ENCODE measurements at regions not wholly inside any gene's neighbourhood (a gene's known extent, or its start where the extent isn't known, plus 50 kb on each side); places are given as distances from the start of the nearest gene placed in this dataset.

DNA sequence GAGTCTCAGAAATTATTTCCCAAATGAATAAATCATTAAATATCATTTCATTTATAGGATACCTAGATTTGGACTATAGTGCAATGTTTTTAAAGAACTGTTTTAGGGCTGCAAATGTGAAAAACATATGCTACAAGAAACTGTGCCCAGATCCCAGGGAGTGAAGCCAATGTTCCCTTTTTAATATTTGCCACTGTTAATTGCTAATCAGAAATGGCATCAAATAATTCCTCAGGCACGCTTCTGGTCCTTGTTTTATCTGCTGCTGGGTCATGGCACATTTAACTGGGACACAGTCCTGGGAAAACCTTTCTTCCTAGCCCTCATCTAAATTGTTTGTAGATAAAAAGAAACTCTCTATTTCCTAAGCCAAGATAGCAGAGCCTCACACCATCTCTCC, 79.3 kb upstream of the CNTNAP4 start:
- TF ChIP-seq POLR2AphosphoS5 (IDR thresholded peaks at IDR 0.05; ENCODE audit: insufficient read depth in 1 of 2, low read depth in 1 of 2) (no peak), POLR2A (IDR thresholded peaks at IDR 0.05) (no peak)
- TF ChIP-seq, protein P1, sequence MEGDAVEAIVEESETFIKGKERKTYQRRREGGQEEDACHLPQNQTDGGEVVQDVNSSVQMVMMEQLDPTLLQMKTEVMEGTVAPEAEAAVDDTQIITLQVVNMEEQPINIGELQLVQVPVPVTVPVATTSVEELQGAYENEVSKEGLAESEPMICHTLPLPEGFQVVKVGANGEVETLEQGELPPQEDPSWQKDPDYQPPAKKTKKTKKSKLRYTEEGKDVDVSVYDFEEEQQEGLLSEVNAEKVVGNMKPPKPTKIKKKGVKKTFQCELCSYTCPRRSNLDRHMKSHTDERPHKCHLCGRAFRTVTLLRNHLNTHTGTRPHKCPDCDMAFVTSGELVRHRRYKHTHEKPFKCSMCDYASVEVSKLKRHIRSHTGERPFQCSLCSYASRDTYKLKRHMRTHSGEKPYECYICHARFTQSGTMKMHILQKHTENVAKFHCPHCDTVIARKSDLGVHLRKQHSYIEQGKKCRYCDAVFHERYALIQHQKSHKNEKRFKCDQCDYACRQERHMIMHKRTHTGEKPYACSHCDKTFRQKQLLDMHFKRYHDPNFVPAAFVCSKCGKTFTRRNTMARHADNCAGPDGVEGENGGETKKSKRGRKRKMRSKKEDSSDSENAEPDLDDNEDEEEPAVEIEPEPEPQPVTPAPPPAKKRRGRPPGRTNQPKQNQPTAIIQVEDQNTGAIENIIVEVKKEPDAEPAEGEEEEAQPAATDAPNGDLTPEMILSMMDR (IDR thresholded peaks at IDR 0.05), result no peak
- H3K4me1 ChIP-seq, result peaks cover 16% of the 10 kb centered on the region
- H3K4me3 ChIP-seq, result no peak overlapping the region
- no peak overlapping the region for H3K27ac ChIP-seq
- no peaks in the 10 kb centered on the region for H3K27me3 ChIP-seq
- H3K36me3 ChIP-seq, result no peaks in the 10 kb centered on the region
- intact Hi-C loops (cut with DNase I), result no loop called here
- H3K9me3 ChIP-seq, result no peaks in the 10 kb centered on the region
- DNase-seq (ENCODE audit: extremely low spot score in 2 of 2), result no peak

DNA sequence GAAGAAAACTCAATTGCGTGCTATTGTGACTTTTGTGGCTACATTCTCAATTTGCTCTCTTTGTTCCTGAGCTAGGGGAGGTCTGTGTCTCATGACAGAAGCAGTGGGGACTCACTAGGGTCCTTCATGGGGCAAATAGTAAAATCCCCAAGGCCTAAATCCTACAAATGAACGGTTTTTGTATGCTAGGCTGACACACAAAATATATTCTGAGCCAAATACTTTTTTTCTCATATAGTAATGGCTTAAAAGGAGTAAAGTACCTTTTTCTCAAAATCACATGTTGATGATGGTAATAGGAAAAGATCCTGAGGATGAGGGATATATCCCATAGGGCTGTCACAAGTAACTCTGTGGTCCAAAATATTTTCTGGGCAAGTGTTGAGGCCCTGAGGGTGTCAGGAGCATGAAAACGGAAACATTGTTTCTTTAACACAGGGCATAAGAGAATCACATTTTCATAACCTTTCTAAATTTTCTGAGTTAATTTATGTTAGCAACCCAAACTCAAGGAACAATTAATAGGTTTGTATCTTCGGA, 77.5 kb upstream of the CNTNAP4 start:
- no peaks in the 10 kb centered on the region for H3K36me3 ChIP-seq
- no peaks in the 10 kb centered on the region for H3K27me3 ChIP-seq
- no peak for DNase-seq (ENCODE audit: extremely low spot score in 2 of 2)
- intact Hi-C loops (cut with DNase I), result no loop called here
- H3K4me1 ChIP-seq, result peaks cover 4% of the 10 kb centered on the region
- no peaks in the 10 kb centered on the region for H3K9me3 ChIP-seq
- H3K27ac ChIP-seq, result no peak overlapping the region
- TF ChIP-seq, protein P1 (IDR thresholded peaks at IDR 0.05), result no peak
- TF ChIP-seq POLR2A (IDR thresholded peaks at IDR 0.05) (no peak), POLR2AphosphoS5 (IDR thresholded peaks at IDR 0.05; ENCODE audit: insufficient read depth in 1 of 2, low read depth in 1 of 2) (no peak)
- no peak overlapping the region for H3K4me3 ChIP-seq

DNA sequence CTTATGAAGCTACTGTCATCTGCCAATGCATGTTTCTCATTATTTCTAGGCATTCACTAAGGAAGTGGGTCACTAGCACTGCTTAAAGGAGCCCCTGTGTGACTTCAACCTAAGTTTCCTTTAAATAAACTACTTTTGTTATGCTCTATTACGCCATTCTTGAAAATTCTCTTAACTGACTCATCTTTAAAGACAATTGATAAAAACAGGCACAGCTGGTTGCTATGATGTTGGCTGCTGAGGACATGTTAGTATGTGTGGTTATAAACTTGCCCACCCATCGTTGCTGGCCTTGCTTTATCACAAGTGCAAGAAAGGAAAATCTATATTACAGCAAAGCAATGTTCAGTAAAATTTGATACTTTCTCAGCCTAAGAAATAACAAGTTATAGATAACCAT, 75.8 kb upstream of the CNTNAP4 start:
- TF ChIP-seq POLR2A (IDR thresholded peaks at IDR 0.05) (no peak), POLR2AphosphoS5 (IDR thresholded peaks at IDR 0.05; ENCODE audit: insufficient read depth in 1 of 2, low read depth in 1 of 2) (no peak)
- TF ChIP-seq, protein P1 (IDR thresholded peaks at IDR 0.05), result no peak
- H3K4me3 ChIP-seq, result no peak overlapping the region
- DNase-seq (ENCODE audit: extremely low spot score in 2 of 2), result no peak
- no peaks in the 10 kb centered on the region for H3K27me3 ChIP-seq
- intact Hi-C loops (cut with DNase I), result no loop called here
- H3K4me1 ChIP-seq, result no peaks in the 10 kb centered on the region
- H3K36me3 ChIP-seq, result no peaks in the 10 kb centered on the region
- no peaks in the 10 kb centered on the region for H3K9me3 ChIP-seq
- no peak overlapping the region for H3K27ac ChIP-seq

DNA sequence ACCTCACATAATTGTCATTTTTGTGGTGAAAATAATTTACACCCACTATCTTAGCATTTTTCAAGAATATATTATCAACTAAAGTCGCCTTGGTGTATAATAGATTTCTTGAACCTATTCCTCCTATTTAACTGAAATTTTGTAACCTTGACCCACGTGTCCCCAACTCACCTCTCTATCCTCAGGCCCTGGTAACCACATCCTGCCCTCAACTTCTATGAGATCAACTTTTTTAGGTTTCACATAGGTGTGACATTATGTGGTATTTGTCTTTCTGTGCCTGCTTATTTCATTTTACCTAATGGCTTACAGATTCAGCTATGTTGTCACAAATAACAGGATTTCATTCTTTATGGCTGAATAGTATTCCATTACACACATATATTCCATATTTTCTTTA, 73.0 kb upstream of the CNTNAP4 start:
- intact Hi-C loops (cut with DNase I), result no loop called here
- TF ChIP-seq, protein P1 (IDR thresholded peaks at IDR 0.05), result no peak
- TF ChIP-seq POLR2A (IDR thresholded peaks at IDR 0.05) (no peak), POLR2AphosphoS5 (IDR thresholded peaks at IDR 0.05; ENCODE audit: insufficient read depth in 1 of 2, low read depth in 1 of 2) (no peak)
- H3K4me3 ChIP-seq, result no peak overlapping the region

DNA sequence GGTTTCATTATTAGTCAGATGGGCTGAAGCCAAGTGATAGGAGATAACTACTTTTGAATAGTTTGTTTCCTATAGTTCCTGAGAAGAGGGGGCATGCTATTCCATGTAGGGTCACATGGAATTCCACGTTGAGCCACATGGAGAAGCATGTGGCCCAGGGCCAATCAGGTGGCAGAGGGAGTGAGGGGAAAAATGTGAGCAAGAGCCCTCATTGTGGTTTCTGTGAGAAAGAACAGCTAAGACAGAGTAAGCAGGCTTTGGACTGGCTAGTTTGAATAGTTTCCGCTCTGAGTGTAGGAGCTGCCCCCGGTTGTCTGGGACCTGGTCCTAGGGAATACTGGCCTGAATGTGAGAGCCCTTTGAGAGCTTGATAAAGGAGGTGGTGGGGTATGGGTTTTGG, 69.9 kb upstream of the CNTNAP4 start:
- no peaks in the 10 kb centered on the region for H3K27me3 ChIP-seq
- no peaks in the 10 kb centered on the region for H3K36me3 ChIP-seq
- intact Hi-C loops (cut with DNase I), result no loop called here
- DNase-seq (ENCODE audit: extremely low spot score in 2 of 2), result no peak
- TF ChIP-seq, protein P1 (IDR thresholded peaks at IDR 0.05), result no peak
- TF ChIP-seq POLR2AphosphoS5 (IDR thresholded peaks at IDR 0.05; ENCODE audit: insufficient read depth in 1 of 2, low read depth in 1 of 2) (no peak), POLR2A (IDR thresholded peaks at IDR 0.05) (no peak)
- H3K4me1 ChIP-seq, result no peaks in the 10 kb centered on the region
- no peak overlapping the region for H3K27ac ChIP-seq
- H3K9me3 ChIP-seq, result no peaks in the 10 kb centered on the region
- H3K4me3 ChIP-seq, result no peak overlapping the region

More for the DNA sequence above, 73.0 kb upstream of the CNTNAP4 start:
- Histone ChIP-seq H3K9me3 (no peaks in the 10 kb centered on the region), H3K27me3 (no peaks in the 10 kb centered on the region), H3K4me1 (no peaks in the 10 kb centered on the region), H3K27ac (no peak overlapping the region), H3K36me3 (no peaks in the 10 kb centered on the region)
- no peak for DNase-seq (ENCODE audit: extremely low spot score in 2 of 2)
